GM12864 (cell line): ENCODE measurements at regions not wholly inside any gene's neighbourhood (a gene's known extent, or its start where the extent isn't known, plus 50 kb on each side); places are given as distances from the start of the nearest gene placed in this dataset.

Source experiments
- DNase-seq: peaks from one replicate; pipeline ENCODE4 v3.0.0-alpha.2; 2011; ENCODE audit warnings: low read depth
- H3K4me3 ChIP-seq: 2 replicates; pipeline ENCODE4 v1.5.1; 2011; ENCODE audit warnings: mild to moderate bottlenecking, low read depth, low read length, control low read depth
- TF ChIP-seq, protein P1 (sequence below): IDR thresholded peaks from 2 replicates; pipeline ENCODE4 v1.5.1; 2011; ENCODE audit warnings: low read depth, mild to moderate bottlenecking, moderate library complexity, low read length, control low read depth, inconsistent platforms; ENCODE audit errors: missing control alignments

DNA sequence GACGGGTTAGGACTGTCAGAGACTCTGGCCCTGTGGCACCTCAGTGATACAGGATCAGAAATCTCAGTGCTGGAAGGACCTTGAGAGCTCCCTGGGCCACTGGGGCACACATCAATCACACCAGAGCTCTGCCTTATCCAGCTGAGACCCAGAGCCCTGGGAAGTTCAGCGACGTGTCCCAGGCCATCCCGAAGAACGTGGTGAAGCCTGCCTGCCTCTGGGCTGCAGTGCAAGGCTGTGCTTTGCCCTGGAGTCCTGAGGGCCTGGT lies 79.8 kb upstream of the MGMT start:
- TF ChIP-seq, protein P1, sequence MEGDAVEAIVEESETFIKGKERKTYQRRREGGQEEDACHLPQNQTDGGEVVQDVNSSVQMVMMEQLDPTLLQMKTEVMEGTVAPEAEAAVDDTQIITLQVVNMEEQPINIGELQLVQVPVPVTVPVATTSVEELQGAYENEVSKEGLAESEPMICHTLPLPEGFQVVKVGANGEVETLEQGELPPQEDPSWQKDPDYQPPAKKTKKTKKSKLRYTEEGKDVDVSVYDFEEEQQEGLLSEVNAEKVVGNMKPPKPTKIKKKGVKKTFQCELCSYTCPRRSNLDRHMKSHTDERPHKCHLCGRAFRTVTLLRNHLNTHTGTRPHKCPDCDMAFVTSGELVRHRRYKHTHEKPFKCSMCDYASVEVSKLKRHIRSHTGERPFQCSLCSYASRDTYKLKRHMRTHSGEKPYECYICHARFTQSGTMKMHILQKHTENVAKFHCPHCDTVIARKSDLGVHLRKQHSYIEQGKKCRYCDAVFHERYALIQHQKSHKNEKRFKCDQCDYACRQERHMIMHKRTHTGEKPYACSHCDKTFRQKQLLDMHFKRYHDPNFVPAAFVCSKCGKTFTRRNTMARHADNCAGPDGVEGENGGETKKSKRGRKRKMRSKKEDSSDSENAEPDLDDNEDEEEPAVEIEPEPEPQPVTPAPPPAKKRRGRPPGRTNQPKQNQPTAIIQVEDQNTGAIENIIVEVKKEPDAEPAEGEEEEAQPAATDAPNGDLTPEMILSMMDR = no peak
- H3K4me3 ChIP-seq = no peak overlapping the region
- no peak for DNase-seq

DNA sequence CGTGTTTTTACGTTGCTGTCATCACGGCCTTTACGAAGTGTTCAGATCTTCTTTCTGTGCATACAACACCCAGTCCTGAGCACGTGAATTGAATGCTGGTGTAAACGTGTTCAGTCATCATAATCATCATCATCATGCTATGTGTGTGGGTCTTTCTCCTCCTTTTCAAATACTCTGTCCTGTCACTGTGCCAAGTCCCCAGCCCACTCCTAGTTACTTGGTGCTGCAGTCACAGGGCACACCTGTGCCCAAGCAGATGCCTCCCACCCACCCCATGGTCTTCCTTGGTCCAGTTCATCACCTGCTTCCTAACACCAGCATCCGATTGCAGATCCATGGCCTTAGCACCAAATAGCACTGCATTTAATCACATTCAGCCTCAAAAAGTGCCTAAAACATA lies 78.6 kb upstream of the MGMT start:
- TF ChIP-seq, protein P1 = no peak
- H3K4me3 ChIP-seq = no peak overlapping the region
- DNase-seq = no peak

DNA sequence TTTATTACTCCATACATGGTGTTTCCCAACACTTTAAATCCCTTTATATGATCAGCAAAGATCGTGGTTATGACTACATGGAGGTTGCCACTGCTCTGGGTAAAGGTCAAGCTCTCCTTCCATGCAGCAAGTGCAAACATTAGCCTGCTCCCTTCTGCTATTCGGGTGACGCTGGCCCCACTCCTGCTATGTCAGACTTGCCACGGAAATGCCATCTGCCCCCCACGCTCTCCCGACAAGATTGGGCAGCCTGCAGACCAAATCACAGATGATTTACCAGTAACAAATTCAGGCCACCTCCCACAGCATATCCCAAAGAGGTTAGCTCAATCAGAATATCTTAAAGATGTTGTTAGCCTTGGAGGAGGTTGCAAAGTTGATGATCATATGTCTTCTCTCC lies 77.8 kb upstream of the MGMT start:
- H3K4me3 ChIP-seq = no peak overlapping the region
- DNase-seq = no peak
- TF ChIP-seq, protein P1 = no peak

DNA sequence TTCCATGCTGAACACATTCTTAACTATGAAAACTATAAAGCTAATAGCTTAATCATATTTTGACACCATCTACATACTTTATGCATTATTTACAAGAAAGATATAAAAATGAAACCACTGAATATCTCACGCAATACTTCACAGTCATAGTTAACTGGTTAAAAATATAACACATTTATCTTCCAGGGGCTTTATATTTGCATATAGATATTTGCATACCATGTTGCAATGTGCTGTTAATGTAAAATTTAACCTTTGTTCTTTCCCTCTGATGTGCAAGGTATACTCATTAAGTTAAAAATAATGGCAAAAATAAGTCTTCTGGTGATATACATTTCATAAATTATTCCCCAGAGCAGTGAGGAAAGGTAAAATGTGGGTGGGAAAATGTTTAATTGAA lies 76.9 kb upstream of the MGMT start:
- TF ChIP-seq, protein P1 = no peak
- H3K4me3 ChIP-seq = no peak overlapping the region
- DNase-seq = no peak

DNA sequence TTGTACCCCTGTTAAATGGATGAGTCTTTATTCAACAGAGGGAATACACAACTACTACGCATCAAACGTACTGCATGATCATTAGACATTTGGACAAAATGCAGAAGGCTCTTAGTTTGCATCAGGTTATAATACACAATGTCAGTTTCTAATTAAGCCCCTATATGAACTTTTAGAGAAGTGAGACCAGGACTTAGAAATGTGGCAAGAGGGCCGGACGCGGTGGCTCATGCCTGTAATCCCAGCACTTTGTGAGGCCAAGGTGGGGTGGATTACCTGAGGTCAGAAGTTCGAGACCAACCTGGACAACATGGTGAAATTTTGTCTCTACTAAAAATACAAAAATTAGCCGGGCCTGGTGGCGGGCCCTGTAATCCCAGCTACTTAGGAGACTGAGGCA lies 76.3 kb upstream of the MGMT start:
- no peak overlapping the region for H3K4me3 ChIP-seq
- no peak for DNase-seq
- TF ChIP-seq, protein P1 = no peak

DNA sequence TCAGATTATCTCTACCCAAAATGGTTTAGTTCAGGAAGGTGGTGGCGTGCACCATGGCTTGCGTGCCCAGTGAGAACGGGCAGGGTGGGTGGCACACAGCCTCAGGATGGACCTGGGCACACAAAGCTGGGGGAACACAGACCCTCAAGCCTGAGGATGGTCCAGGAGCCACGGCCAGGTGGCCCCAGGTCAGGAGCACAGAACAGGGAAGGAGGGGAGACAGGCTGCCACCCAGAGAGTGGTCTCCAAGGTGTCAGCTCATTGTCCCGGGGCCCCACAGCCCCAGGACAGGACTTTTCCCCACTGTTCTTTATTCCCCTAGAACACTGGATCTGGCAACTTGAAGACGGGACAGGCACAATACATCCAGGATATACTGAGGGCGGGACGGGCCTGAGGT lies 75.6 kb upstream of the MGMT start:
- TF ChIP-seq, protein P1 = no peak
- H3K4me3 ChIP-seq = no peak overlapping the region
- DNase-seq = no peak

DNA sequence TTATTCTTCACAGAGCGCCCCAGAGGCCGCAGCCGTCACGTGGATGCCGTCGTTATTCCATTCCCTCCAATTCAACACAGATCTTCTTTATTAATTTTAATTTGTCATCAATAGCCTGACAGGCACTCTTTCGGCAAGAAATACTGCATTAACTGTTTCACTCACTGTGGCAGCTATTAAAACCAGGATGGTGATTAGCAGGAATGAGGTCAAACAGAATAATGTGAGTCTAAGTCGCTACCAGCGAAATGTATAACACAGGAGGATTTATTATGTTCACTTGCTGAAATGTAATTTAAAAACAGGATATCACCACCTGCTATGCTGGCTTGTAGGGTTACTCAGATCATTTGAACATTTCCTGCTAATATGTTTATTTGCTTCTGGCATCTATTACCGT lies 74.2 kb upstream of the MGMT start:
- no peak overlapping the region for H3K4me3 ChIP-seq
- no peak for DNase-seq
- TF ChIP-seq, protein P1 = no peak
